Kidney capillary endothelial cell (primary cell): ENCODE measurements at regions not wholly inside any gene's neighbourhood (a gene's known extent, or its start where the extent isn't known, plus 50 kb on each side); places are given as distances from the start of the nearest gene placed in this dataset.

Experiments
- DNase-seq: peaks from one replicate; pipeline ENCODE4 v3.0.0-alpha.2; 2018; ENCODE audit warnings: low spot score

- no peak for DNase-seq
Measured at GRCh38 chr10:4385231-4385870, 440.7 kb upstream of the AKR1E2 start.

DNA sequence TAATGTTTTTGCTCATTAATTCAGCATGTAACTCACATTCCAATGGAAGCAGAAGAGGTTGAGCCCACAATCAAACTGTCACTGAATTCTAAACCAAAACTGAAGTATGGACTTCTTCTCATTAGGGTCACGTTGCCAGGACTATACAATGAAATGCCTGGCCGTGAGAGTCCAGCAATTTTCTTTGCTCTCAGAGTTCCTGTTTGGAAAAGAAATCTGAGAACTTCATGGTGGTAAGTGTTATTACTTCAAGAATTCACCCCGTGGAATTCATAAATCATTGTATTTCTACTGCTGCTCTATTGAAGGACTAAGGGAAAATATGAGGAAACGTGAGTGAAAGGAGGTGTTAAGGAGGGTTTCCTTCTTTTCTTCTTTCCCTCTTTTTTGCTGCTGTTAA is 441.8 kb upstream of the AKR1E2 start:
- DNase-seq, result no peak

GRCh38 chr10:4383651-4384098 is 442.3 kb upstream of the AKR1E2 start:
- DNase-seq, result no peak

DNA sequence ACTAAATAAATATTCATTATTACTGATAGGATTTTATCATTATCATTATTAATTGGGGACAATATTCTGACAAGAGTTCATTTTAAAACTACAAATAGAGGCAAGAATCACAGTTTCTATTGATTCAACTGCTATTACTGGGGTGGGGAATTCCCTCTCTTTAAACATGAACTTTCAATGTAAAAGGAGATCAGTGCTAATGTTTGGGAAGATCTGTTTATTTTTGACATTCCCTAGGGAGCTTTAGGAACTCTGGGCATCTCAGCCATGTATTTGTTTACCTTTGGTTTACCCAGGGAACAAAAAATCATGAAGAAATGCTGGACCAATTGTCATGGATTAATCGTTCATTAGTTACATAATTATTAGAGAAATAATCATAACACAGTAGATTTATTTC is 443.2 kb upstream of the AKR1E2 start:
- no peak for DNase-seq

DNA sequence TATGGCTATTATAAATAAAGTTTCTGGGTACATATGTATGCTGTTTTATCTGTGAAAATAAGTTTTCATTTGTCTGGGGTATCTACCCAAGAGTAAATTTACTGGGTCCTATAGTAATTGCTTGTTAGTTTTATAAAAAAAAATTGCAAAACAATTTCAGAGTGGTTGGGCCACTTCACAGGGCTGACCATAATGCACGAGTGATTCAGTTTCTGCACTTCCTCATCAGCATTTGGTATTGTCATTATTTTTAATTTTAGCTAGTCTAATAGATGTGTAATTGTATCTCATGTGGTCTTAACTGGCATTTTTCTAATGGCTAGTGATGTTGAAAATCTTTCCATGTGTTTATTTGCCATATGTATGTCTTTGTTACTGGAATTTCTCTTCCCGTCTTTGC is 452.4 kb upstream of the AKR1E2 start:
- no peak for DNase-seq

GRCh38 chr10:4373098-4373497 is 452.9 kb upstream of the AKR1E2 start:
- no peak for DNase-seq

- peak; percentile 48 for DNase-seq
Measured at GRCh38 chr10:4372601-4373000, 453.4 kb upstream of the AKR1E2 start.

DNA sequence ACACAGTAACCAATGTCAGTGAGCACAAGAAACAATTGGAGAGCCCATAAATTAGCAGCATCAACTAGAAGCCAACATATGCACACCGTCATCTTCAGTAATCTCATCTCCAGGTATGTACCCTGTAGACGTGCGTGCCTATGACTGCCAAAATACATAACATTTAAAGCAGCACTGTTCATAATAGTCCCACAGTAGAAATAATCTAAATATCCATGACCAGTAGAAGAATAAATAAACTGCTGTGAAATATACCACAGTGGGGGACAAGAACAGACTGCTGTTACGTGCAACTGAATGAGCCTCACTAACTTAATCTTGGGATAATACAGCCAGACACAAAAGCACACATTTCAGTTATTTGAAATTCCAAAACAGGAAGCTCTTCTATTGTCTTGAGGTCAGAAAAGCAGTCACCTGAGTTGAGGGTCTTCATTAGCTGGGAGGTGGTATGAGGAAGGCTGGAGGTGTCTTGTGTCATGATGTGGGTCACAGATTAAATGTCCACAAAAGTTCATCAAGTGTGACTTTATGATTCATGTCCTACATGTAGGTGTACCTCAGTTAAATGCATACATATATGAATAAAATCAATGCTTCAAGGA is 454.2 kb upstream of the AKR1E2 start:
- no peak for DNase-seq

DNA sequence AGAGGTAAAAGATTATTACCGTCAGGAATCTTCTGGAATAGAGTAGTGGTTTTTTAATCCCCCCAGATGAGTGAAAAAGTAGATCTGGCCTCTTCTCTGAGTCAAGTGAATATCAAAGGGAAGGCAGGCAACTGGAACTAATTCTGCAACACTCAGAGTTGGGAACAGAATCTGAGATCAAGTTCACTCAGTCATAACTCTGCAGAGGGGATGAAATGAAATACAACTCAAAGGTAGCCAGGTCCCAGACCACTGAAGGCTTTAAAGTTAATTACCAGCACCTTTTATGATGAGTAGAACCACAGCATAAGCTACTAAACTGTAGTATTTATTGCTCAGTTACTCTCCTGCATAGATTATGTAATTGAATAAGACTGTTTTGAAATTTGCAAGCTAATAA is 455.6 kb upstream of the AKR1E2 start:
- DNase-seq, result no peak

DNA sequence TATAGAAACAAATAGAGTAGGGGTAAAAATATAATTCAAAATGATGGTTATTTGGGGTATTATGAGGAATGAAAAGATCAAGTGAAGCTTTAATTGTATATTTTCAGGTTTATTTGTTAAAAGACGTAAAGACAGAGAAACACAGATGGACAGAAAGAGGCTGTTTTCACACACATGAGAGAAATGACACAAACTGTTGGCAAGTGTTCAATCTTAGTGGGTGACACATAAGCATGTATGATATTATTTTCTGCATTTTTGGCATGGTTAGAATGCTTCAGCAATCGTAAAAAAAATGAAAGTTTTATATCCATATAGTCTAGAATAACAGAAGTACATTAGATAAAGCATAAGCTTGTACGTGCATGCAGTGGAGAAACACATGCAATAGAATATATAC is 464.4 kb upstream of the AKR1E2 start:
- no peak for DNase-seq

- DNase-seq, result no peak
Measured at GRCh38 chr10:4359003-4359402, 467.0 kb upstream of the AKR1E2 start.

DNA sequence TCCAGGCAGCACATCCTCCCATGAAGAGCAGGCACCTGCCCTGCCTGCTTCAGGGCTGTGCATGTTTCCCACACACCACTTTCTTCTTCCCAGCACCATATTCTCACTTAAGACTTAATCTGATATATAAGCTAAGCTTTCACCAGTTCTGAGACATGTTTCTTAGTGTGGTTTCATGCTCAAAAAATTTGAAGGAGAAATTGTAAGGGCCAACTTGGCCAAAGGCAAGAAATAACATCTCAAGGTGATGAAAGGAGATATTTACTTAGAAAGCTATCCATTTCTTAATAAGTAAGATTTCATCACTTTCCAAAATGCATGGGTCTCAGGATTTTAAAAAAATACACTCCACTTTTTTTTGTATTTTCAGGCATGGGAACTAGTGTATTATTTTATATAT is 468.1 kb upstream of the AKR1E2 start:
- no peak for DNase-seq

- no peak for DNase-seq
Measured at GRCh38 chr10:4355350-4355749, 470.7 kb upstream of the AKR1E2 start.

- DNase-seq, result no peak
Measured at GRCh38 chr10:4354382-4354812, 471.6 kb upstream of the AKR1E2 start.

DNA sequence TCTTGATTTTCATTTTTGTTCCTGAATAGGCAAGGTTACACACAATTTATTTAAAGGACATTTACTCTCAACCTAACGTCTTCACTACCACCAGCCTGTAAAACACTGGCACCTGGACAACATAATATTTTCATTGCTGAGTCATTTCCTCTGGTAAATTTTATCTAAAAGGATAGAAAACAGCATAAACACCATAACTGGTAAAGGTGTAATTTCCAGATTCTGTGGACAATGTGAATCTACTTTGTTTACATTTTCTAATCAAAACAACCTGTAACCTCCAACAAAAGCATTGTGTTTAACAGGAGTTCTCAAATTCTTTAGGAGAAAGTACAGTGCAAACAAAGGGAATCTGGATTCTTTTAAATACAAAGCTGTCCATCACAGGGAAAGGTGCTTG is 472.0 kb upstream of the AKR1E2 start:
- no peak for DNase-seq

GRCh38 chr10:4353059-4353655 is 472.9 kb upstream of the AKR1E2 start:
- DNase-seq, result no peak

- DNase-seq, result no peak
Measured at GRCh38 chr10:4352414-4352961, 473.5 kb upstream of the AKR1E2 start.

DNA sequence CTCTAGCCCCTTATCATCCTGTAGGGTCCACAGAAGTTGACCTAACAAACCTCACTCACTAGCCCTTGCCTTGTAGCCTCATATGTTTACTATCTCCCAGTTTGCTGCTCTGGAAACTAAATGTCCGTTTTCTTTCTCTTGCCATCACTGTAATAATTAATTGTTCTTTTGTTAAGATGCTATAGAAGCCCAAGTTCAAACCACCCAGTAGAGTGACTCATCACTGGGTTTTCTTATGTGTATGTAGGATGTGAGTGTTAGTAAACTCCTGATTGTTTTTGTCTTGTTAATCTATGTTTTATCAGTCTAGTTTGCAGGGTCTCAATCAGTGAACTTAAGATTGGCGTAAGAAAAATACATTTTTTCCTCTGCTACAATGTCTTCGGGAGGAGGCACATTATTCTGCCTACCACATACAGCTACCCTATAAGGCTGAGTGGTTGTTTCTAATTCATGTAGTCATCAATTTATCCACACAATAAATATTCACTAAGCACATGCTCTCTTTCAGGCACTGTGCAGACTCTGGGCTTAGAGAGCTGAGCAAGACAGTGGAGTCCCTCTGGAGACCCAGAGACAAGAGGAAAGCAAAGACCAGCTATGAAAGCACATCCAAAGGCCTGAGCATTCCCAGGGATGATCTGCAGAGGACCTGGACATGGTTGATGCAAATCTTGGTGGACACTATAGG is 474.1 kb upstream of the AKR1E2 start:
- DNase-seq, result peak; percentile 63

- no peak for DNase-seq
Measured at GRCh38 chr10:4347397-4347796, 478.6 kb upstream of the AKR1E2 start.

- DNase-seq, result no peak
Measured at GRCh38 chr10:4345877-4346646, 479.9 kb upstream of the AKR1E2 start.

DNA sequence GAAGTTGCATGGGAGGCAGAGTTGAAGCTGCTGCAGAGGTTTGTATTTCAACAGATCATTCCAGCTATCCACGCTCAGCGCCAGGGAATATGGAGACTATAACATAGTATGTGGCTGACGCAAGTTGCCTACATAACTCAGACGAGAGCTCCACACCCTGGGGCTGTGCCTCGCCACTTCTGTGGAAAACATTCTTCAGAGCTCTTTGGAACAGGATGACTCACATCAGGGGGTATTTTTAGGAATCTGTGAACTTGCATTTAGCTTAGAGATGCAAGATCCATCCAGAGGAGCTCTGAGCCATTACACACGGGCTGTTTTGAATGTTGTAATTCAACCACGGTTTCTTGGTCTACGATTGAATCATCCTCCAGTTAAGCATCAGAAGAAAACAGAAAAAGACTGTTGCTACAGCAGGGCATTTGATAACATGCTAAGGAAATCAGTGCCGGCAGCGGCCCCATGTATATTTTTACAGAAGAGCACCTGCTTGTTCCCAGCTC is 481.5 kb upstream of the AKR1E2 start:
- no peak for DNase-seq

GRCh38 chr10:4343873-4344272 is 482.1 kb upstream of the AKR1E2 start:
- DNase-seq, result no peak
